ENCODE measurements at regions not wholly inside any gene's neighbourhood (a gene's known extent, or its start where the extent isn't known, plus 50 kb on each side); places are given as distances from the start of the nearest gene placed in this dataset.
"Not testable (repeated sequence)": the region's sequence is repeated elsewhere in the genome, so short reads cannot be mapped to it uniquely, and the experiment has no call there.

- Mint-ChIP-seq H3K4me1 (no peaks in the 10 kb centered on the region), H3K4me3 (no peak overlapping the region), H3K27ac (no peak overlapping the region), H3K9me3 (peaks cover 3% of the 10 kb centered on the region), H3K36me3 (no peaks in the 10 kb centered on the region), H3K27me3 (peaks cover 12% of the 10 kb centered on the region)
- ATAC-seq: no peak
These were observed 264.8 kb upstream of the HNRNPA3 start for GRCh38 chr2:176947754-176948153.

GRCh38 chr2:176951218-176951617 is 261.4 kb upstream of the HNRNPA3 start:
- H3K4me1 Mint-ChIP-seq: not testable (repeated sequence)

GRCh38 chr2:176956791-176957190 is 255.8 kb upstream of the HNRNPA3 start:
- Mint-ChIP-seq H3K27ac (no peak overlapping the region), H3K36me3 (no peaks in the 10 kb centered on the region), H3K4me1 (no peaks in the 10 kb centered on the region), H3K27me3 (peaks cover 21% of the 10 kb centered on the region), H3K4me3 (no peak overlapping the region), H3K9me3 (no peaks in the 10 kb centered on the region)
- ATAC-seq: no peak

More at GRCh38 chr2:176951218-176951617, 261.4 kb upstream of the HNRNPA3 start:
- H3K27me3 Mint-ChIP-seq: peaks cover 33% of the 10 kb centered on the region
- H3K36me3 Mint-ChIP-seq, H3K9me3 Mint-ChIP-seq, ATAC-seq, H3K27ac Mint-ChIP-seq, H3K4me3 Mint-ChIP-seq: not testable (repeated sequence)

GRCh38 chr2:176959614-176960013 is 253.0 kb upstream of the HNRNPA3 start:
- Mint-ChIP-seq H3K4me1 (no peaks in the 10 kb centered on the region), H3K9me3 (no peaks in the 10 kb centered on the region), H3K36me3 (no peaks in the 10 kb centered on the region), H3K27me3 (peaks cover 18% of the 10 kb centered on the region), H3K27ac (no peak overlapping the region), H3K4me3 (no peak overlapping the region)
- no peak for ATAC-seq

- Mint-ChIP-seq H3K4me3 (no peak overlapping the region), H3K27ac (no peak overlapping the region), H3K9me3 (no peaks in the 10 kb centered on the region), H3K4me1 (no peaks in the 10 kb centered on the region), H3K36me3 (no peaks in the 10 kb centered on the region), H3K27me3 (peaks cover 13% of the 10 kb centered on the region)
- ATAC-seq: no peak
These were observed 252.5 kb upstream of the HNRNPA3 start for GRCh38 chr2:176960061-176960460.

- H3K27me3 Mint-ChIP-seq: peaks cover 9% of the 10 kb centered on the region
- H3K4me3 Mint-ChIP-seq: no peak overlapping the region
- H3K9me3 Mint-ChIP-seq: no peaks in the 10 kb centered on the region
- no peak overlapping the region for H3K27ac Mint-ChIP-seq
- H3K4me1 Mint-ChIP-seq: no peaks in the 10 kb centered on the region
- no peak for ATAC-seq
- no peaks in the 10 kb centered on the region for H3K36me3 Mint-ChIP-seq
These were observed 251.7 kb upstream of the HNRNPA3 start for GRCh38 chr2:176960736-176961520.

- ATAC-seq: no peak
- H3K4me3 Mint-ChIP-seq: no peak overlapping the region
- peaks cover 9% of the 10 kb centered on the region for H3K27me3 Mint-ChIP-seq
- H3K9me3 Mint-ChIP-seq: no peaks in the 10 kb centered on the region
- H3K4me1 Mint-ChIP-seq: no peaks in the 10 kb centered on the region
- no peaks in the 10 kb centered on the region for H3K36me3 Mint-ChIP-seq
- H3K27ac Mint-ChIP-seq: no peak overlapping the region
These were observed 250.6 kb upstream of the HNRNPA3 start for GRCh38 chr2:176961775-176962619.

GRCh38 chr2:176963568-176964287 is 248.9 kb upstream of the HNRNPA3 start:
- H3K9me3 Mint-ChIP-seq: no peaks in the 10 kb centered on the region
- no peak overlapping the region for H3K4me3 Mint-ChIP-seq
- peaks cover 9% of the 10 kb centered on the region for H3K27me3 Mint-ChIP-seq
- ATAC-seq: no peak
- no peak overlapping the region for H3K27ac Mint-ChIP-seq
- H3K36me3 Mint-ChIP-seq: no peaks in the 10 kb centered on the region
- no peaks in the 10 kb centered on the region for H3K4me1 Mint-ChIP-seq

GRCh38 chr2:176967911-176968450 is 244.6 kb upstream of the HNRNPA3 start:
- Mint-ChIP-seq H3K4me1 (no peaks in the 10 kb centered on the region), H3K27ac (no peak overlapping the region), H3K9me3 (no peaks in the 10 kb centered on the region), H3K4me3 (no peak overlapping the region), H3K36me3 (no peaks in the 10 kb centered on the region), H3K27me3 (peaks cover 13% of the 10 kb centered on the region)
- ATAC-seq: peak; percentile 24

- Mint-ChIP-seq H3K27me3 (peaks cover 11% of the 10 kb centered on the region), H3K4me3 (no peak overlapping the region), H3K27ac (no peak overlapping the region), H3K9me3 (no peaks in the 10 kb centered on the region), H3K36me3 (no peaks in the 10 kb centered on the region), H3K4me1 (no peaks in the 10 kb centered on the region)
- ATAC-seq: no peak
These were observed 242.8 kb upstream of the HNRNPA3 start for GRCh38 chr2:176969642-176970359.

GRCh38 chr2:176976736-176977685 is 235.6 kb upstream of the HNRNPA3 start:
- Mint-ChIP-seq H3K9me3 (no peaks in the 10 kb centered on the region), H3K4me3 (no peak overlapping the region), H3K36me3 (no peaks in the 10 kb centered on the region), H3K27me3 (peaks cover 11% of the 10 kb centered on the region), H3K4me1 (no peaks in the 10 kb centered on the region), H3K27ac (no peak overlapping the region)
- no peak for ATAC-seq

- ATAC-seq: no peak
- Mint-ChIP-seq H3K4me1 (no peaks in the 10 kb centered on the region), H3K27ac (no peak overlapping the region), H3K4me3 (no peak overlapping the region), H3K27me3 (peaks cover 3% of the 10 kb centered on the region), H3K9me3 (no peaks in the 10 kb centered on the region), H3K36me3 (no peaks in the 10 kb centered on the region)
These were observed 233.7 kb upstream of the HNRNPA3 start for GRCh38 chr2:176978921-176979320.

GRCh38 chr2:176979981-176980710 is 232.4 kb upstream of the HNRNPA3 start:
- Mint-ChIP-seq H3K4me3 (no peak overlapping the region), H3K27me3 (peaks cover 11% of the 10 kb centered on the region), H3K4me1 (no peaks in the 10 kb centered on the region), H3K9me3 (no peaks in the 10 kb centered on the region), H3K27ac (no peak overlapping the region), H3K36me3 (no peaks in the 10 kb centered on the region)
- no peak for ATAC-seq
